ENCODE measurements at regions not wholly inside any gene's neighbourhood (a gene's known extent, or its start where the extent isn't known, plus 50 kb on each side); places are given as distances from the start of the nearest gene placed in this dataset.

GRCh38 chr10:4181621-4182049 lies 396.6 kb upstream of the KLF6 start:
- no peaks in the 10 kb centered on the region for H3K79me2 ChIP-seq (ENCODE audit: insufficient read depth, low read length)
- no peak overlapping the region for H3K56ac ChIP-seq (ENCODE audit: insufficient read length, low read depth, low read length)
- no peaks in the 10 kb centered on the region for H3K36me3 Mint-ChIP-seq (ENCODE audit: insufficient read depth in 1 of 3, low read depth in 3 of 3)
- H3K9me3 ChIP-seq (ENCODE audit: control insufficient read depth, low read depth, low read length) = no peaks in the 10 kb centered on the region
- H3K23me2 ChIP-seq (ENCODE audit: insufficient read length, low read depth, low read length, poor library complexity, severe bottlenecking) = no peaks in the 10 kb centered on the region
- H3K4ac ChIP-seq (ENCODE audit: low read depth, low read length) = no peak overlapping the region
- no peak overlapping the region for H3K23ac ChIP-seq (ENCODE audit: insufficient read length, low read depth, low read length)
- H3K4me3 Mint-ChIP-seq = no peak overlapping the region
- no peak overlapping the region for H2AK5ac ChIP-seq (ENCODE audit: insufficient read length, low read length)
- no peak overlapping the region for H2AFZ ChIP-seq (ENCODE audit: low read length)
- H3K4me1 ChIP-seq (ENCODE audit: insufficient read depth, low read length) = no peaks in the 10 kb centered on the region
- H3K4me2 ChIP-seq (ENCODE audit: insufficient read depth, insufficient read length, low read length) = no peak overlapping the region
- H3K27ac ChIP-seq (ENCODE audit: insufficient read length, low read depth, low read length) = no peak overlapping the region
- H4K5ac ChIP-seq (ENCODE audit: insufficient read length, low read depth, low read length) = no peak overlapping the region
- no peak overlapping the region for H2BK20ac ChIP-seq (ENCODE audit: low read depth, low read length, poor library complexity, severe bottlenecking)
- no peak overlapping the region for H2BK15ac ChIP-seq (ENCODE audit: low read depth, low read length)
- TF ChIP-seq CTCF (conservative IDR thresholded peaks at IDR 0.05) = no peak
- H3K79me1 ChIP-seq (ENCODE audit: insufficient read depth, low read depth, low read length, poor library complexity, severe bottlenecking) = no peaks in the 10 kb centered on the region
- H2BK120ac ChIP-seq (ENCODE audit: low read depth, low read length, poor library complexity, severe bottlenecking) = no peak overlapping the region
- DNase-seq = no peak
- no peak overlapping the region for H3K14ac ChIP-seq (ENCODE audit: insufficient read depth, low read length)
- no peak overlapping the region for H3K18ac ChIP-seq (ENCODE audit: insufficient read length, low read depth, low read length)
- H3K4me1 Mint-ChIP-seq = peaks cover 4% of the 10 kb centered on the region in 2 experiments
- no CpG with 5 or more reads among the region's 2 CpGs for WGBS (ENCODE audit: extremely low coverage, insufficient read length, low lambda C conversion rate)
- H3K27ac Mint-ChIP-seq = no peak overlapping the region
- H4K91ac ChIP-seq (ENCODE audit: insufficient read length, low read depth, low read length) = no peak overlapping the region
- H3K9me3 Mint-ChIP-seq = no peaks in the 10 kb centered on the region
- no peak overlapping the region for H2BK12ac ChIP-seq (ENCODE audit: insufficient read length, low read depth, low read length)
- H4K20me1 ChIP-seq (ENCODE audit: control insufficient read depth, insufficient read depth, insufficient read length) = no peaks in the 10 kb centered on the region
- H4K8ac ChIP-seq (replicated peaks; ENCODE audit: insufficient read length, low read depth, low read length) = no peak overlapping the region
- H3T11ph ChIP-seq (ENCODE audit: low read length) = no peak overlapping the region
- H3K9ac ChIP-seq (ENCODE audit: extremely low read depth, insufficient read length, low read length) = no peak overlapping the region
- H3K27me3 ChIP-seq (ENCODE audit: insufficient read depth, low read length) = no peaks in the 10 kb centered on the region
- no peaks in the 10 kb centered on the region for H3K27me3 Mint-ChIP-seq (ENCODE audit: low read depth)
- H2BK5ac ChIP-seq (ENCODE audit: insufficient read length, low read length) = no peak overlapping the region
